ENCODE measurements at regions not wholly inside any gene's neighbourhood (a gene's known extent, or its start where the extent isn't known, plus 50 kb on each side); places are given as distances from the start of the nearest gene placed in this dataset.

DNA sequence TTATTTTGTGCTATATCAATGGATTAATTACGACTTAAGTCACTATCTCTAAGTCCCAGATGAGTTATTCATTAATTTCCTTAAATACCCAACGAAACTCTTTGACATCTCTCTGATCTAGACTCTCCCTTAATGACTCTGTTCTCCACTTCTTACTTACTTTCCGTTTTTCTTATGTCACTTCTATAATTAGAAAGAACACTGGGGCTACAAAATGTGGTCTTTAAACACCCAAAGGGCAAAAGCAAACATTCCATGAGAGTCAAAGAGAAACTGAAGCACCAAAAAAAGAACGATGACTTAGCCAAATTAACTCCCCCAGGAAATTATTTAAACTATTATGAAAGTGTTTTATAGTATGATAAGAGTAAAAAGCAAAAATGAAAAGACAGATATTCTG is 166.4 kb upstream of the UBE2E2 start:
- Histone ChIP-seq H3K4me1 (peaks cover 27% of the 10 kb centered on the region), H3K36me3 (no peaks in the 10 kb centered on the region), H3K9me3 (replicated peaks) (peaks cover 15% of the 10 kb centered on the region), H3K4me3 (no peak overlapping the region), H3K27ac (replicated peaks) (no peak overlapping the region), H3K27me3 (ENCODE audit: low read depth) (peaks cover 3% of the 10 kb centered on the region)
- intact Hi-C loops (cut with micrococcal nuclease) = no loop called here
- TF ChIP-seq, protein P1, sequence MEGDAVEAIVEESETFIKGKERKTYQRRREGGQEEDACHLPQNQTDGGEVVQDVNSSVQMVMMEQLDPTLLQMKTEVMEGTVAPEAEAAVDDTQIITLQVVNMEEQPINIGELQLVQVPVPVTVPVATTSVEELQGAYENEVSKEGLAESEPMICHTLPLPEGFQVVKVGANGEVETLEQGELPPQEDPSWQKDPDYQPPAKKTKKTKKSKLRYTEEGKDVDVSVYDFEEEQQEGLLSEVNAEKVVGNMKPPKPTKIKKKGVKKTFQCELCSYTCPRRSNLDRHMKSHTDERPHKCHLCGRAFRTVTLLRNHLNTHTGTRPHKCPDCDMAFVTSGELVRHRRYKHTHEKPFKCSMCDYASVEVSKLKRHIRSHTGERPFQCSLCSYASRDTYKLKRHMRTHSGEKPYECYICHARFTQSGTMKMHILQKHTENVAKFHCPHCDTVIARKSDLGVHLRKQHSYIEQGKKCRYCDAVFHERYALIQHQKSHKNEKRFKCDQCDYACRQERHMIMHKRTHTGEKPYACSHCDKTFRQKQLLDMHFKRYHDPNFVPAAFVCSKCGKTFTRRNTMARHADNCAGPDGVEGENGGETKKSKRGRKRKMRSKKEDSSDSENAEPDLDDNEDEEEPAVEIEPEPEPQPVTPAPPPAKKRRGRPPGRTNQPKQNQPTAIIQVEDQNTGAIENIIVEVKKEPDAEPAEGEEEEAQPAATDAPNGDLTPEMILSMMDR (IDR thresholded peaks at IDR 0.05; ENCODE audit: borderline replicate concordance) = no peak
- DNase-seq = no peak

DNA sequence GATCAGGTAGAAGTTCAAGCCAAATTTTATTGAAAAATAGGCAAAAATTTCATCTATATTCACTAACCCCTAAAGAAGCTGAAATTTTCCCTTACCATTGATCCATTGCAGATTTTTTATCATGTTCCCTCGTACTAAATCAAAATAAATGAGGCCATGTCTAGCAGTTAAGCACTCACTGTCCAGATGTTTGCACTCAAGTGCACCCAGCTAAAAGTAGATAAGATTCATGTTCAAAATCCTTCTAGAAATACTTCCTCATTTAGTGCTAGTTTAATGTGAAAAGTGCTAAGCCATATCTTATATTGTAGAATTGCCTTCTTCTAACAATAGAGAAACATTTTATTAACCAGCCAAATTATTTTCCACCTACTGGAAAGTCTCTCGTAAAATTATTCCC is 164.7 kb upstream of the UBE2E2 start:
- peaks cover 3% of the 10 kb centered on the region for H3K27me3 ChIP-seq (ENCODE audit: low read depth)
- H3K27ac ChIP-seq (replicated peaks) = no peak overlapping the region
- intact Hi-C loops (cut with micrococcal nuclease) = no loop called here
- no peak overlapping the region for H3K4me3 ChIP-seq
- DNase-seq = no peak
- TF ChIP-seq, protein P1 (IDR thresholded peaks at IDR 0.05; ENCODE audit: borderline replicate concordance) = no peak
- H3K9me3 ChIP-seq (replicated peaks) = peaks cover 2% of the 10 kb centered on the region
- no peaks in the 10 kb centered on the region for H3K36me3 ChIP-seq
- H3K4me1 ChIP-seq = peaks cover 27% of the 10 kb centered on the region

DNA sequence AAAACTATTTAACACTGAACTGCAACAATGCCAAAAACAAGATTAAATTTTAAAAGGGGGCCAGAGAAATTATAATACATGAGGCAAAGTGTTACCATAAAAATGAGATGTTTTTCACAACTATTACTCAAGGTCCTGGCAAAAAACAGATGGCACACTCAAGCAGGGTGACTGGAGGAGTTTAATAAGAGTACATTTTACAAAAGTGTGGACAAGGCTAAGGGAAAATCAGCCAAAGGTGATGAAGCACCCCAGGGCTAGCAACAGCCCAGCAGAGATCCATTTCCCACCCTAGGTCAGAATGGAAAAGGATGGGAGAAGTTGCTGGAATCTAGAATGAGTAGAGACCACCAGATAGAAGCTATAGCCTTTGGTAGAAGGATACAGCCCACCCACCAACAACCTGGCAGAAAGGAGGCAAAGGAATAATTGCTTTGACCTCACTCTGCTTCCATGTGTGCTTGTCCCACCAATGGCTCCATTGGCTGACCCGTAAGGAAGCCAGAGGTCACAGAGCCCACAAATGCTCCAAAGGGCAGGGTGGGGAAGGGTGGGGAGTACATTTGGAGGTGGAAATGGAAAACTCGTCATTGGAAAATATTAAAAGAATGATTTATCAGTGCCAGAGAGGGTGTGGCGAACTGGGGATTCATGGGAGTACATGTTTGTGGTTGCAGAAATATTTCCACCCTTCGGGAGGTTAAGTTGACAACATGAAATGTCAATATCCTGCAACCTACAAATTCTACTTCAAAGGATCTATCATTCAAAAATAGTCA is 161.0 kb upstream of the UBE2E2 start:
- Histone ChIP-seq H3K36me3 (no peaks in the 10 kb centered on the region), H3K9me3 (replicated peaks) (peaks cover 17% of the 10 kb centered on the region), H3K4me1 (peaks cover 17% of the 10 kb centered on the region), H3K27ac (replicated peaks) (peak overlapping the region; percentile 33), H3K27me3 (ENCODE audit: low read depth) (no peaks in the 10 kb centered on the region), H3K4me3 (no peak overlapping the region)
- no peak for DNase-seq
- intact Hi-C loops (cut with micrococcal nuclease) = no loop called here
- TF ChIP-seq, protein P1 (IDR thresholded peaks at IDR 0.05; ENCODE audit: borderline replicate concordance) = no peak

DNA sequence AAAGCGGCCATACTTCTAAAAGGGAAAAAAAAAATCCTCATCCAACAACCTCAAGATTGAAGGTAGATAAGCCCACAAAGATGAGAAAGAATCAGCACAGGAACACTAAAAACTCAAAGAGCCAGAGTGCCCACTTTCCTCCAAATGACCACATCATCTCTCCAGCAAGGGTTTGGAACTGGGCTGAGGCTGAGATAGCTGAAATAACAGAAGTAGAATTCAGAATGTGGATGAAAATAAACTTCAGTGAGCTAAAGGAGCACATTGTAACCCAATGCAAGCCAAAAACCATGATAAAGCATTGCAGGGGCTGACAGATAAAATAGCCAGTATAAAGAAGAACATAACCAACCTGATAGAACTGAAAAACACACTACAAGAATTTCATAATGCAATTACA is 158.7 kb upstream of the UBE2E2 start:
- TF ChIP-seq, protein P1 (IDR thresholded peaks at IDR 0.05; ENCODE audit: borderline replicate concordance) = no peak
- intact Hi-C loops (cut with micrococcal nuclease) = no loop called here

DNA sequence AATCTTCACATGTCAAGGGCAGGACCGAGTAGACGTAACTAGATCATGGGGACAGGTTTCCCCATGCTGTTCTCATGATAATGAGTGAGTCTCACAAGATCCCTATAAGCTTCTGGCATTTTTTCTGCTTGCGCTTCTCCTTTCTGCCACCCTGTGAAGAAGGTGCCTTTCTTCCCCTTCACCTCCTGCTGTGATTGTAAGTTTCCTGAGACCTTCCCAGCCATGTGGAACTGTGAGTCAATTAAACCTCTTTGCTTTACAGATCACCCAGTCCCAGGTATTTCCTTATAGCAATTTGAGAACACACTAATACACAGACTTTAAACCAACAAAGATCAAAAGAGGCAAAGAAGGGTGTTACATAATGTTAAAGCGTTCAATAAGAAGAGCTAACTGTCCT is 156.6 kb upstream of the UBE2E2 start:
- Histone ChIP-seq H3K27ac (replicated peaks) (no peak overlapping the region), H3K4me3 (no peak overlapping the region), H3K27me3 (ENCODE audit: low read depth) (no peaks in the 10 kb centered on the region), H3K4me1 (no peaks in the 10 kb centered on the region), H3K36me3 (no peaks in the 10 kb centered on the region), H3K9me3 (replicated peaks) (peaks cover 38% of the 10 kb centered on the region)
- TF ChIP-seq, protein P1 (IDR thresholded peaks at IDR 0.05; ENCODE audit: borderline replicate concordance) = no peak
- intact Hi-C loops (cut with micrococcal nuclease) = no loop called here
- no peak for DNase-seq

More for the DNA sequence above, 158.7 kb upstream of the UBE2E2 start:
- Histone ChIP-seq H3K4me1 (no peaks in the 10 kb centered on the region), H3K36me3 (no peaks in the 10 kb centered on the region), H3K9me3 (replicated peaks) (peaks cover 38% of the 10 kb centered on the region), H3K4me3 (no peak overlapping the region), H3K27ac (replicated peaks) (no peak overlapping the region), H3K27me3 (ENCODE audit: low read depth) (no peaks in the 10 kb centered on the region)
- no peak for DNase-seq

Measured in left ventricle myocardium inferior (tissue), 1 donor.